Hematopoietic multipotent progenitor cell treated with erythropoietin and hydrocortisone succinate and interleukin-3 and kit ligand, for 17 days (in vitro differentiated cells): ENCODE measurements at regions not wholly inside any gene's neighbourhood (a gene's known extent, or its start where the extent isn't known, plus 50 kb on each side); places are given as distances from the start of the nearest gene placed in this dataset.
"Not testable (repeated sequence)": the region's sequence is repeated elsewhere in the genome, so short reads cannot be mapped to it uniquely, and the experiment has no call there.

Experiments
- DNase-seq: peaks from one replicate; pipeline ENCODE4 v3.0.0-alpha.2; 2015; ENCODE audit warnings: low spot score

- DNase-seq: no peak
Measured at GRCh38 chr15:96052572-96053030, 277.9 kb upstream of the NR2F2 start.

DNA sequence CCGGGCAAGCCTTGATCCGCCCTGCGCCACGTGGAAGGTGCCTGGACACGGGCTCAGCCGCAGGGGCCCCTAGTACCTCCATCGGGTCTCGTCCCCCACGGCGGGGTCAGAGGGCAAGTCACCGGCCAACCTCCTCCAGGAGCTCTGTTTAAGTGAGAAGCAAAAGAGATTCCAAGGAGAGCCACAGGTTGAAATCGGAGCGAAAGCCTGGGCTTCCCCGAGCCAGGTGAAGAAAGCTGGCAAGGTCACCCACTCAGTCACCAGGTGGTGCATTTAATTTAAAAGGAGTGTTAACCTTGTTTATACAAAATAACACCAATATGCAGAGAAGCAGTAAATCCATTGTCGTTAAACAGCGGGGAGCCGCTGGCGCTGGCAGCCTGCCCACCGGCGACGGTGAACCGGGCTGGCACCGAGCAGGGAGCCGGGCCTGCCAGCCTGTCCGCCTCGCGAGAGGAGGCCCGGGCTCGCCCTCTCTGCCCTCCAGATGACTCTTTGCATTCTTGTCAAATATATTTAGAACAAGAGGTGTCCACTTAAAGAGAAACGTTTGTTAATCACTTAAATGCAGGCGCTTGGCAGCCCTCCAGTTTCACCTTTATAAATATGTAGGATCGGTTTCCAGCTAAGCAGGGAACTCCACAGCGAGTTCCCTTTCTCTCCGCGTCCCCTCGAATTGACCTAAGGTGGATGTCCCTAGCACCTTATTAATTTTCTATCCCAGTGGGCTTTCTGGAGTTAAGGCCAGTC, 277.3 kb upstream of the NR2F2 start:
- DNase-seq: no peak

DNA sequence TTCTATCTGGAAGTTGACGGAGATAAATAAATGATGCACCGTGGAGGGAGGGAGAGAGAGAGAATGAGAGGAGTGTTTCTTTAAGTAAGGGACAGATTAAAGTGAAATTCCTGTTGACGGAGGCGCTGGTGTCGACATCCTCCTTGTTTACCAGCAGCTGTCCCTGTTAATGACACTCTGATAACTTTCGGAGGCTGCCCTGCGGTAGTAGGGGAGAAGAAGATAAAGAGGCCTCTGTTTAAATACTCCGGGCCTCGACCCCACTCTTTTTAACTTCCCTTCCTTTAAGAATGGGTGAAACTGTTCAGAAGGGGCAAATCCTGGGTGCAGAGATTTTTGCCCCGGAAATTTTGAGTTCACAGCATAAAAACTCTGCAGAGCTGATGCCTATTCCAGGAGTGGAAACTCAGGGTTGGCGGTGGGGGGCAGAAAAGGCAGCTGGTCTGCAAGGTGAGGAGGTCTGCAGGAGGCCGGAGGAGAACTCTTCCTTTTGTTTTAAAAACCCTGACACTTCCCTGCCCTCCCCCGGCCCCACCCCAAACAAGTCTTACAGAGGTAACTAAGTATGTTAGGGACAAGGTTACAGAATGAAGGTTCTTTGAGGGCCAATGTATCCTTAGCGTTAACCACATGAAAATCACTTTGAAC, 276.6 kb upstream of the NR2F2 start:
- DNase-seq: no peak

DNA sequence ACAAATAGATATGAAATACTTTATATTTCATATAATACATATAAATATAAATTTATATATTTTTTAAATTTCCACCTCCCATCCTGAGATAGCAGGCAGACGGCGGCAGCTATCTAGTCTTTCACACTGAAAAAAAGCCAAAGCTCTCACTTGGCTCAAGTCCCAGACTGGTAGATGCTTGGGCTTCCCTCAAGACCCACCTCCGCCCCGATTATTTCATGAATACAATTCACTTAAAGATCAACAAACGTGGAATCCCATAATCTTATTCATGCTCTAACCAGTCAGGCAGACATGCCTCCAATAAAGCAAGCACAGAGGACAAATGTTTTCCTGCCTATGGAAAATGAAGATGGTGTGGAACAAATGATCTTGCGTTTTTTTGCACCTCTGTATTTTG, 275.9 kb upstream of the NR2F2 start:
- DNase-seq: no peak

GRCh38 chr15:96058103-96058851, 272.2 kb upstream of the NR2F2 start:
- no peak for DNase-seq

DNA sequence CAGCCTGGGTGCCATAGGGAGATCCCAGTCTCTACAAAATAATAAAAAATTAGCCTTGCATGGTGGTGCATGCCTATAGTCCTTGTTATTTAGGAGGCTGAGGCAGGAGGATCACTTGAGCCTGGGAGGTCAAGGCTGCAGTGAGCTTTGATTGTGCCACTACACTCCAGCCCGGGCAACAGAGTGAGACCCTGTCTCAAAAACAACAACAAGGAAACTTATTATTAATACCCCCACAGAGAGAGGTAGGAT, 271.7 kb upstream of the NR2F2 start:
- not testable (repeated sequence) for DNase-seq

DNA sequence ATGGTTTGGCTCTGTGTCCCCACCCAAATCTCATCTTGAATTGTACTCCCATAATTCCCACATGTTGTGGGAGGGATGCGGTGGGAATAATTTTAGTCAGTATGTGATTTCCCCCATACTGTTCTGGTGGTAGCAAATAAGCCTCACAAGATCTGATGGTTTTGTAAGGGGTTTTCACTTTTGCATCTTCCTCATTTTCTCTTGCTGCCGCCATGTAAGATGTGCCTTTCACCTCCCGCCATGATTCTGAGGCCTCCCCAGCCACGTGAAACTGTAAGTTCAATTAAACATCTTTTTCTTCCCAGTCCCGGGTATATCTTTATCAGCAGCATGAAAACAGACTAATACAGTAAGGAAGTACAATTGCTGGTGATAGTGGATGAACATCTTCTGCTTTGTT, 269.9 kb upstream of the NR2F2 start:
- not testable (repeated sequence) for DNase-seq

- DNase-seq: no peak
Measured at GRCh38 chr15:96064351-96064756, 266.1 kb upstream of the NR2F2 start.

DNA sequence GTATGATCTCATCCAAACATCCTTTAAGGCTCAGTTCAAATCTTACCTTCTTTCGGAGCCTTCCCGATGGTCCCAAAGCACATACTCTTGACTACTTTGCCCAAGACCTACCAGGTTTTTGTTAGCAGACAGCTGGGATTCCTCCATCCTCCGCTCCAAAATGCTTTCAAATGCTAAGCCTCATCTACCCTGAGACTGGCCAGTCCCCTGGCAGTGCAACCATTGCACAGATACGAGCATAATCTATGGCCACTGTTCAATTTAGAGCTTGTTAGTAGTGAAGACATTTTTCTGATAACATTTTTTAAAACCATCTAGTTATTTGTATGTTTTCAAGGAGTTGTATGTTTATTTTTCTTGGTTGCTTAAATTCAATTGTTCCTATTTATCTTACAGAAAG, 264.4 kb upstream of the NR2F2 start:
- no peak for DNase-seq

GRCh38 chr15:96066852-96067495, 263.5 kb upstream of the NR2F2 start:
- no peak for DNase-seq

DNA sequence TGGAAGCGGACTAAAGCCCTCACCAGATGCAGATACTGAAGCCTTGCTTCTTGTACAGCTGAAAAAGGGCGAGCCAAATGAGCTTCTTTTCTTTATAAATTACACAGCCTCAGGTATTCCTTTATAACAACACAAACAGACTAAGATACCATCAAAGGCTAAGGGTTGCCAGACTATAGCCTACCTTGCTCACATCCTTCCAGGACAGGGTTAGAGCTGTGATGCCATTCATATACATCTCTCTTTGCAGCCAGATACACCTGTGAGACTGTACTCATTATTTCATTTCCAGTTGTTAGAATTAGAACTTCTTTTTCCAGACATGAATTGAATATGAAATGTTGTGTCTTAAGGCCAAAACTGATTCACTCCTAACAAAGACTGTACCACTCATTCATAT, 262.8 kb upstream of the NR2F2 start:
- DNase-seq: no peak

DNA sequence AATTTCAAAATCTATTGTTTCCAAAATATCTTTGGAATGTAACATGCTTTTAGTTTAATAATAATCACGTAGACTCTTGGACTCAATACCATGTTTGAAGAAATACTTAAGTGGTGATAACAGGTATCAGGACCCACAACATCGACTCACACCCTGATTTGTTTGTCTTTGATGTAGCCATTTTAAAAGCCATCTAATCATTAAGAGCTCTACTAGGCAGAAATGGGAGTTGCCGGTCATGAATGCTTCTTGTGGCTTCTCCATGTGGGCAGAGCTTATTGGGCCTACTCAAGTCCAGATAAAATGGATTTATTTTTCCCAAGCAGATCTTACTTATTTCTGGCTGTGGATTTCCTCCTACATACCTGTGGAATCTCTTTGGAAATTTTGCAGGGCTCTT, 261.6 kb upstream of the NR2F2 start:
- DNase-seq: no peak

- DNase-seq: no peak
Measured at GRCh38 chr15:96070636-96071035, 259.9 kb upstream of the NR2F2 start.

GRCh38 chr15:96072821-96073220, 257.7 kb upstream of the NR2F2 start:
- DNase-seq: no peak

- DNase-seq: no peak
Measured at GRCh38 chr15:96073908-96074307, 256.6 kb upstream of the NR2F2 start.

DNA sequence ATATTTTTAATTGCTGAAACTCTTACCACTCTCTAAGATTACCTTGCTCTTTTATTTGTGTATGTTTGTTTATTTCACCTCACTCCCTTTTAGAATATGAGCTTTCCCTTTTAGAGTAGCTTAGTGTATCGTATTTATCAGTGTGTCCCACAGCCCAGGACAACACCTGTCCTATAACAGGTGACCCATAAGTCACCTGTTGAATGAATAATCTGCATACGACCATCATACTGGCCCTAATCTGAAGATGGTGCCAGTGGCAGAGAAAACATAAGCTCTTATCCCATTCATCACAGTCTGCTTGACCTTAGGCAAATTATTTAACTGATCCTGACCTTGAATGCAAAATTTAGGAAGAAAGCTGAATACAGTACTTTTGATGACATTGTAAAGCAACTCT, 254.6 kb upstream of the NR2F2 start:
- DNase-seq: no peak

- no peak for DNase-seq
Measured at GRCh38 chr15:96076350-96076749, 254.2 kb upstream of the NR2F2 start.

DNA sequence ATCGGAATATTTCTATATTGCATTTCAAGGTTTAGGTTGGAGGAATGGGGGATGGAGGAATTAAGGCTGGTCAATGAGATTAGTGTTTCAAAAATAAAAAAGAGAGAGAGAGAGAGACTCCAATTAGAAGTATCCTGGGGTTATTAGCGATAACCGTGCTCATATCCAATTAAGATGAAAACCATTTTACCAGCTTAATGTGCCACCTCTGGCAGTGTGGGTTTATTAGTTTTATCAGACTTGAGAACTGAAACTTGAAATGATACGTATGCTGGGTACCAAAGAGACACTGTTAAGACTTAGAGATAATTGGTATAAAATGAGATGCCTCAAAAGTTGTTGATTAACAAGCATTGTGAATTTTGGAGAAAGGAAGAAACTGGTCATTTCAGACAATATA, 251.5 kb upstream of the NR2F2 start:
- DNase-seq: no peak

DNA sequence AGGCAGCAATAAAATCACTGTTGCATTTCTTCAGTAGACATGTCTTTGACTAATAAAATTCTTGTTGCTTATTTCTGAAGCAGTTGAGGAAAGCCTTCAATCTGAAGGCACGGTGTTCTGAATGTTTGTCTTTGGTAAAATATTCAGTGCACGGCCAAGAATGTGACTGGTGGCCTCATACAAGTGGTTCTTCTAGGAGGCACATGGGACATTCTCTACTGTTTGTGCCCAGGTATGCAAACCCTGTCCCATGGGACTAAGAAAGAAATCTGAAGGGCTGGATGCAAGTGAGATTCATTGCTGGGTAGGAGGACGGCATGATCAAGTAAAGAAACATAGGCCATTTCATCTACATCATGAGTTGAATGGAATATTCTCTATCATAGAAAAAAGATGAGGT, 250.6 kb upstream of the NR2F2 start:
- no peak for DNase-seq

DNA sequence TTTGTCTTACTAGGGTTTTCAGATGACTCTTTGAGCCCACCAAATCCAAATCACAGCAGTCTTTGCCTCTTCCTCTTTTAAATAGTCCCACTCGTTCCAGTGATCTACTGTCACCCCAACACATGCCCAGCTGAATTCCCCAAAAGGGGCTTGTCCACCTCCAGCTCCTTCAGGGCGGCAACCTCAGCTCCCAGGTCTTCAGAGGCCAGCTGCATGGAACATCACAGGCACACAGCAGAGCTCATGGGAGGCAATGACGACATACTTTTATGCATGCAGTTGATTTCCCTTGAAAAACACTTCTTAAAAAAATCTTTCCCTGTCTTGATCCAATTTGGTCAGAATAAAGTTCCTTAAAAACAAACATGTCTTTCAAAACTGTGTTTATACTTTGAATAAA, 244.3 kb upstream of the NR2F2 start:
- no peak for DNase-seq

DNA sequence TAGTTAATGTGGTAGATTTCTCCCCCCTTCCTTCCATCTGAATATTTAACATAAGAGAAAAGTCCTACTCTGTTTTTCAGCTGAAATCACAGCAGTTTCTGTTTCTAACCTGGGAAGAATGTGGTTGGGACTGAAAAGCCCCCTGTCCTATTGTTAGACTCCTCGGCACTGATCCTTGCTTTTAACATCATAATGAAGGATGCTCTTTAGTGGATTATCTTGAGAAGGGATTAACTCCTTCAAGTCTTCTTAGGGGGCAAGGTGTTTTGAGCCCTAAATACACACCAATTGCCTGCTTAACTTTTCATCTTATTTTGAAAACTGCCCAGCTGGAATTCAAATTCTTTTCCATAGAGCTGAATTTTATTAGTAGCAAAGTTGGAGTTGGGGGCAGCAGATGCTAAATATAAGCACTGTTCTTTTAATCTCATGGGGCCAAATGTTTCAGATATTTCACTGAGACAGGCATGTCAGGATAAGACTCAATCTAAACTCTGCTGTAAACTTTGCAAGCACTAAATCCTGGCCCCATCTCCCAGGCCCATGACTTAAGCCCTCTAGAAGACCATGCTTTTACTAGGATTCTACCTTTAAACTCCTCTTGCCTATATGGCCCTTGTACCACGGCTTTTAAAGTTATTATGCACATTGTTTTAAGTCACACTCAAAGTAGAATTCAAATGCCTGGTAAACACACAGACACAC, 243.2 kb upstream of the NR2F2 start:
- no peak for DNase-seq

- DNase-seq: no peak
Measured at GRCh38 chr15:96088650-96089049, 241.8 kb upstream of the NR2F2 start.
